Testis (tissue), 2 donors: ENCODE measurements at regions not wholly inside any gene's neighbourhood (a gene's known extent, or its start where the extent isn't known, plus 50 kb on each side); places are given as distances from the start of the nearest gene placed in this dataset.

Experiments
- POLR2A ChIP-seq: fragments of 450-650 bp; IDR thresholded peaks from one replicate; pipeline ENCODE4 v1.6.1; 2017; ENCODE audit warnings: antibody characterized with exemption, mild to moderate bottlenecking, moderate library complexity
- TF ChIP-seq, protein P1 (sequence below), 3 experiments: fragments of 450-650 bp in 2 of 3; fragments of 200-600 bp in 1 of 3; sonication (generic) in 1 of 3; IDR thresholded peaks; one replicate each; pipeline ENCODE4 v1.5.1; 2016 to 2019; ENCODE audit warnings: antibody characterized with exemption in 3 of 3, mild to moderate bottlenecking in 2 of 3, moderate library complexity in 1 of 3

DNA sequence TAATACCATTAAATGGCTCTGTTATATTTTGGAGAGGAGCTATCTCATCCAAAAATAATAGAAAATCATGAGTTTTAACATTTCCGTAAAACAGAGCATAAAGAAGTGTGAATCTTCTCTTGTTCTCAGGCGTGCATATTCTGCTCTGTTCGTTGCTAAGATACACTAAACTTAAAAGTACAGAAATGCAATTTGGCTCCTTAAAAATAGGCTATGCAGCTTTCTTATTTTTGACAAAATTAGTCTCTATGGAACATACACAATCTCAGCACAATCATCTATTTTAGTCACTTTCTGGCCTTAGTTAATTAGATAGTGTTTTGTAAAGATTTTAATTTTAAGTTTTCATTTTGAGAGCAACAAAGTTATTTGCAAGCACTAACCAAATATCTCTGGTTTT lies 79.0 kb upstream of the USP25 start:
- no peak for TF ChIP-seq POLR2A
- TF ChIP-seq, protein P1, sequence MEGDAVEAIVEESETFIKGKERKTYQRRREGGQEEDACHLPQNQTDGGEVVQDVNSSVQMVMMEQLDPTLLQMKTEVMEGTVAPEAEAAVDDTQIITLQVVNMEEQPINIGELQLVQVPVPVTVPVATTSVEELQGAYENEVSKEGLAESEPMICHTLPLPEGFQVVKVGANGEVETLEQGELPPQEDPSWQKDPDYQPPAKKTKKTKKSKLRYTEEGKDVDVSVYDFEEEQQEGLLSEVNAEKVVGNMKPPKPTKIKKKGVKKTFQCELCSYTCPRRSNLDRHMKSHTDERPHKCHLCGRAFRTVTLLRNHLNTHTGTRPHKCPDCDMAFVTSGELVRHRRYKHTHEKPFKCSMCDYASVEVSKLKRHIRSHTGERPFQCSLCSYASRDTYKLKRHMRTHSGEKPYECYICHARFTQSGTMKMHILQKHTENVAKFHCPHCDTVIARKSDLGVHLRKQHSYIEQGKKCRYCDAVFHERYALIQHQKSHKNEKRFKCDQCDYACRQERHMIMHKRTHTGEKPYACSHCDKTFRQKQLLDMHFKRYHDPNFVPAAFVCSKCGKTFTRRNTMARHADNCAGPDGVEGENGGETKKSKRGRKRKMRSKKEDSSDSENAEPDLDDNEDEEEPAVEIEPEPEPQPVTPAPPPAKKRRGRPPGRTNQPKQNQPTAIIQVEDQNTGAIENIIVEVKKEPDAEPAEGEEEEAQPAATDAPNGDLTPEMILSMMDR (IDR thresholded peaks at IDR 0.05): no peak
